ENCODE measurements at regions not wholly inside any gene's neighbourhood (a gene's known extent, or its start where the extent isn't known, plus 50 kb on each side); places are given as distances from the start of the nearest gene placed in this dataset.

DNA sequence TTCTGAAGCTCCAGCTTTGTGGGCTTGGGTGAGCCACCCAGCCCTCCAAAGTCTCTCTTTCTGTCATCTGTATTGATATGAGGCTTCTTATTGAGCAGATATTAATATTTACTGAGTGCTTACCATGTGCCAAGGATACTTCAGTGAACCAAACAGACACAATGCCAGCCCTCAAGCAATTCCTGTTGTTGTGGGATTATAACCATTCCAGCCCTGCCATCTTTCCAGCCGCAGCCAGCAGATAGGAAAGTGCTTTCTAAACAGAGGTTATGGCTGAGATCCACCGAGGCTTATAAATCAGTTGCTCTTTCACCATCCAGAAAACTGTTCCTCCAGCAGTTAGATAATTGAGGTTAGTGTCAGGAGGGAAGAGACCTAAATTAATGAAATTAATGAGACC is 137.7 kb upstream of the ALDH1B1 start:
- TF ChIP-seq SUZ12 (IDR thresholded peaks at IDR 0.05; ENCODE audit: extremely low read depth, insufficient read depth, insufficient read length) (no peak), YY1 (IDR thresholded peaks at IDR 0.05; ENCODE audit: insufficient read depth, insufficient read length) (no peak)
